Superior temporal gyrus (tissue), 1 donor: ENCODE measurements at regions not wholly inside any gene's neighbourhood (a gene's known extent, or its start where the extent isn't known, plus 50 kb on each side); places are given as distances from the start of the nearest gene placed in this dataset.
"Not testable (repeated sequence)": the region's sequence is repeated elsewhere in the genome, so short reads cannot be mapped to it uniquely, and the experiment has no call there.

ENCODE experiments used
- DNase-seq: peaks from one replicate; pipeline ENCODE4 v3.0.0-alpha.2; 2016; ENCODE audit errors: extremely low spot score

DNA sequence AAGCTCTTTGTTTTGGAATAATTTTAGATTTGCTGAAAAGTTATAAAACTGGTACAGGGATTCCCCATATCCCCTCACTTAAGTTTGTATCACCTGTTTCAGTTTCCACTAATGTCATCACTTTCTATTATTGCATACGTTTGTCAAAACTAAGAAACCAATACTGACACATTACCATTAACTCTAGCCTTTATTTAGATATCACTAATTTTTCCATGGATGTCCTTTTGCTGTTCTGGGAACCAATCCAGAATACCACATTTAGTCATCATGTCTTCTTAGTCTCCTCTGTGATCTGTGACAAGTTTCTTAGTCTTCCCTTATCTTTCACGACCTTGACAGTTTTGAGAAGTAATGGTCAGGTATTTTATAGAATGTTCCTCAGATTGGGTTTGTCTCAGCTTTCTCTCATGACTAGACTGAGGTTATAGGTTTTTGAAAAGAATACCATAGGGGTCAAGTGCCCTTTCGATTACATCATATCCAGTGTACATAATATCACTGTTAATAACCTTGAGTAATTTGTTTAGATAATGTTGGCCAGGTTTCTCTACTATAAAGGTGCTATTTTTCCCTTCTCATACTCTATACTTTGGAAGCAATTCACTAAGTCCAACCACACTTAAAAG, 51.9 kb upstream of the NMUR2 start:
- DNase-seq = no peak

DNA sequence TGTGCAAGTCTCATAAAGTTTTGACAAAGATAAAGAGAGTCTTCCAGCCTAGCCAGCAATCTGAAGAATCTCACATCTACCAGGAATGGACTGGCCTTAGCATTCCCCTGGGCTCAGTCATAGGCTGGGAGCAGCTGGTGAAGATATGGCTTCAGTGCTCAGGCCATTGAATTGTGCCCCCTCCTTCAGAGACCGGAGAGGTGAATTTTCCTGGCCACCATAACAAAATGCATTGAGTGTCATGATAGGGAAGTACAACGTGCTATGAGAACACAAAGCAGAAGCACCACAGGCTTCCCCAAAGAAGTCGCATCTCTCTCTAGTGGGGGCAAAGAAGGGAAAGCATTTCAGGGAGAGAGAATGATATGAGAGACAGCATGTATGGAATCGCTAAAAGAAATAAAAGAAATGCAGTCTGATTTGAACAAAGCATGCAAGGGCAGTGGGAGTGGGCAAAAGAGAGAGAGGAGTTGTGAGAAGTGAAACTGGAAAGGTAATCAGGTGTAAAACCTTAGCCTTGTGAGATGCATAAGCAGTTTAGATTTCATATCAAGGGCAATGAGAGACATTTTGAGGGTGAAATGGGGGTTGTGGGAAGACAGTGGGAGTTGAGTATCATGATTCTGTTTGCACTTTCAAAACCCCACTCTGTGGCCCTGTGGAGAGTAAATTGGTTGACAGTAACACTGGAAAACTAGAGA, 57.1 kb upstream of the NMUR2 start:
- DNase-seq = no peak

DNA sequence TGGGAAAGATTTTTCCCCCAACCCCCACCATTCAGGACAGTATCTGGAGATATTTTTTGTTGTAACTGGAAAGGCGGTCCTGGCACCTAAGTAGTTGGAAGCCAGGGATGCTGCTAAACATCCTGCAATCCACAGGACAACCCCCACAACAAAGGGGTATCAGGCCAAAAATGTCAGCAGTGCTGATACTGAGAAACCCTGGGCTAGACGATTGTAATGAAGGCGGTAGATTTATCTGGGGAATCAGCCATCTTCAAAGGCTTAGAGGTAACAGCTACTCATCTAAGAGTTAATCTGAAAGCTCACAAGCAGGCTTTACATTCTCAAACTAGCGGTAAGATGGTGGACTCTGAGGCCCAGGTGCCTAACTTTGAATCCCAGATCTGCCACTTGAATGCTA, 59.0 kb upstream of the NMUR2 start:
- DNase-seq = no peak

DNA sequence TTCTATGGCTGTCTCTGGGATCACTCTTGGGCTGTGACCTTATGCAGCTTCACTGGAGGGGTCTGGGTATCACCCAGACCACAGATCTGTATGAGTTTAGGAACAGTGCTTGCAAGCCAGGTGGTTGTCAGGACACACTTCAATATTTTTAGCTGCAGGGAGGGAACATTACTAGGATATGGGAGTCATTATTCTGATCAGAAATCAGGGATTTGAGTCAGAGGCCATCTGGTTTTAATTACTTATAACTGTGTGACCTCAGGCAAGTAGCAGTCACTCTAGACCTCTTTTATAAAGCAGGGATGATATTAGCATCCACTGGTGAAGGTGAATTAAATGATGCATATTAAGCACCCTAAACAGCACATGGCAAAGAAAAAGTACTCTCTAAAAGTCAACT, 60.1 kb upstream of the NMUR2 start:
- no peak for DNase-seq

DNA sequence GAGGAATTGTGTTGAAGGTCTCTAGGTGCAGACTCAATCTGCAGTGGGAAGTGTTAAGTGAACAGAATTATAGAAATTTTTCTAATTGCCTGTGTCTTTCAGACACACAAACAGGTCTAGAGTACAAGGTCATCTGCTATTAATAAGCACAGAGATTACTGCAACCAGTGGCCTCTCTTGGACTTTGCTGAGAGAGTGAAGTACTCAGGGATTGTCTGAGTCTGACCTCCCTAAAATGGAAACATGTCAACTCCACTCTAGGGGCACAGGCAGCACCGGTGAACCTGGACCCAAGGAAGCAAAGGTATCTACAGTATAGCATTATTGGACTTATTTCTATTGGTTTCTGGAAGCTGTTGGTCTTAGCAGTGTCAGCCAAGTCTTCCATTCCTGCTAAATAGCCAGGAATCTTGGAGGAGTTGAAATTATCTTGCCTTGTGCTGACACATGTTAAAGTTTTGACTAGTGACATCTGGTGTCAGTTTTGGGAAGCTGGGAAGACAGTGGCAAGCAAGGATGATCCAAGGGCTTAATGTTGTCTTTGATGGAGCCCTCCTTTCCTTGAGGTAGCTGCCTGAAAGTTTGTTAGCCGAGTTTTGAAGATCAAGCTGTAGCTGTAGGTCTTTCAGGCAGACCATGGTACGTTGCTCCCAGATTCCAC, 61.1 kb upstream of the NMUR2 start:
- no peak for DNase-seq

DNA sequence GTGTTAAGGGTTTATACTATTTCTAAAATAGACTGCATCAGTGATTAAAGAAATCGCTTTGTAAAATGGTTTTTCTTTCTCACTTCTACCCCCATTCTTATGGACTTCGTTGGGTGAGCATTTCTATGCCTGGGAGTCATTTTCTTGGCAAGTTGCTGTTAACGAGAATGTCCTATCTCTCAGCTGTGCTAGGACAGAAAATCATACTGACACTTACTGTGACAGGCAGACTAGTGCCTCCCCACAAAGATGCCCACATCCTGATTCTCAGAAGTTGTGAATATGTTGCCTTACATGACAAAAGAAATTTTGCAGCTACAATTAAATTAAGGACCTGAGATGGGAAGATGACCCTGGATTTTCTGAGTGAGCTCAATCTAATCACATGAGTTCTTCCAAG, 65.1 kb upstream of the NMUR2 start:
- no peak for DNase-seq

DNA sequence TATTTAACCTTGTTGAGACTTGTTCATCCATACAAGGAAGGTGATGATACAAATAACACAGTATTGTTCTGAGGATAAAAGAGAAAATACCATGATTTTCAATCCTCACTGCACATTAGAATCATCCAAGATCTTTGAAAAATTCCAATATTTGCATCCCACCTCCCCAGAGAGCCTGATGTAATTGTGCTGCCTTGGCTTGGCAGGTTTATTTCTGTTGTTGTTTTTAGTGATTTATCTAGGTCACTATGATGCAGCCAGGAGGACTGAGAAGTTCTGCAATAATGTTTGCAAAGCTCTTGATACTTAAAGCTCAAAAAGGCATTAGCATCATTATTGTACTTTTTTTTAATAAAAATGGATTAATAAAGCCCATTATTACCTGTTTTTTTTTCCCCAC, 67.0 kb upstream of the NMUR2 start:
- DNase-seq = no peak

DNA sequence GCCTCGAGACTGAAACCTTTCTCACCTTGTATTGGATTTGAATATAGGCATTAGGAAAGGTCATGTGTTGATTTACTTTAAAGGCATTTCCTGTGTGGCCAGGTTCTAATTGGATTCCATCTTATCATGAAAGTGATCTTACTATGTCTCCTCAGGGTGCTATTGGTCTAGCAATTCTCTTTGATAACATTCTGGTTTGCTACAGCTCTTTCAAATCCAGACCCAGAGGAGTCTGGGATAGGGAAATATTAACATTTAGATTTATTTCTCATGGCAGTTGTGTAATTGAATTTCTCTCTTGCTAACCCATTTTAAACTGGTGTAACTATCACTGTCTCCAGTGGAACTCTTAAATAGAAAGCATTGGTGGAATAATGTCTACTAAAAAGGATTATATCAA, 69.9 kb upstream of the NMUR2 start:
- DNase-seq = no peak

DNA sequence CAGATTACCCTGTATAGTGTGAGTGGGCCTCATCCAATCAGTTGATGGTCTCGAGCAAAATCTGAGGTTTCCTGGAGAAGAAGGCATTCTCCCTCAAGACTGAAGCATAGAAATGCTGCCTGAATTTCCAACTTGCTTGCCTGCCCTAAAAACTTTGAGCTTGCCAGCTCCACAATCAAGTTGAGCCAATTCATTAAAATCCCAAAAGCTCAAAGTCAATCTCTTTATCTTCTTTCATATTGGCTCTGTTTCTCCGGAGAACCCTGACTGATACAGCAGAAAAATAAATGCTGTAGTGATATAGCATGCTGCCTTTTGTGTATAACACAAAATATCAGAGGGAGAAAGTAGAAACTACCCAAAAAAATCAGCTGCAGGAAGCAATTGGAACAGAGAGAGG, 72.5 kb upstream of the NMUR2 start:
- no peak for DNase-seq

DNA sequence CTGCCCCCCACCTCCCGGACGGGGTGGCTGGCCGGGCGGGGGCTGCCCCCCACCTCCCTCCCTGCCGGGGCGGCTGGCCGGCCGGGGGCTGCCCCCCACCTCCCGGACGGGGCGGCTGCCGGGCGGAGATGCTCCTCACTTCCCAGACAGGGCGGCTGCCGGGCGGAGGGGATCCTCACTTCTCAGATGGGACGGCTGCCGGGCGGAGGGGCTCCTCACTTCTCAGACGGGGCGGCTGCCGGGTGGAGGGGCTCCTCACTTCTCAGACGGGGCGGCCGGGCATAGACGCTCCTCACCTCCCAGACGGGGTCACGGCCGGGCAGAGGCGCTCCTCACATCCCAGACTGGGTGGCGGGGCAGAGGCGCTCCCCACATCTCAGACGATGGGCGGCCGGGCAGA, 74.8 kb upstream of the NMUR2 start:
- not testable (repeated sequence) for DNase-seq

DNA sequence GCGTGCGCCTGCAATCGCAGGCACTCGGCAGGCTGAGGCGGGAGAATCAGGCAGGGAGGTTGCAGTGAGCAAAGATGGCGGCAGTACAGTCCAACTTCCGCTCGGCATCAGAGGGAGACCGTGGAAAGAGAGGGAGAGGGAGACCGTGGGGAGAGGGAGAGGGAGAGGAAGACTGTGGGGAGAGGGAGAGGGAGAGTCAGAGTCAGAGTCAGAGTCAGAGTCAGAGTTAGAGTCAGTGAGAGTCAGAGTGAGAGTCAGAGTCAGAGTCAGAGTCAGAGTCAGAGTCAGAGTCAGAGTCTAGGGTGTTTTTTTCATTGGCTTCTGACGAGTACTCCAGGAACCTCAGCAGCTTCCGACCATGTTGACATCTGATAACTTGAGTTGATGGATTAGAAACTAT, 75.6 kb upstream of the NMUR2 start:
- not testable (repeated sequence) for DNase-seq

DNA sequence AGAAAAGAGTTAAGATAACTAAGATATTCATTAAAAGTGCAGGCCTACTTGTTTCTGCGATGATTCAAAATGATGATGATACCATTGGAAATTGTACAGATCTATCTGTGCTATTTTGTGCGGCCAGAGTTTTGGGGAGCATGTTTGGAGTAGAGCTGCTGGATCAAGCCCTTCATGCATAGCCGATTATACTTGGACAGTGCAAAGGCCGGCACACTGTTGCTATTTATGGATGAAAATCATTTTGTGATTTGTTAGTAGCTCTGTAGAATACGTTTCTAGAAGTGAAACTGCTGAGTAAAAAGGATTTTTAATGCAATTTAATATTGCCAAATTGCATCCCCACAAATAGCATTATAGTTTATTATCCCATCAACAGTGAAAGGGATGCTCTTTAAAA, 82.1 kb upstream of the NMUR2 start:
- DNase-seq = no peak

DNA sequence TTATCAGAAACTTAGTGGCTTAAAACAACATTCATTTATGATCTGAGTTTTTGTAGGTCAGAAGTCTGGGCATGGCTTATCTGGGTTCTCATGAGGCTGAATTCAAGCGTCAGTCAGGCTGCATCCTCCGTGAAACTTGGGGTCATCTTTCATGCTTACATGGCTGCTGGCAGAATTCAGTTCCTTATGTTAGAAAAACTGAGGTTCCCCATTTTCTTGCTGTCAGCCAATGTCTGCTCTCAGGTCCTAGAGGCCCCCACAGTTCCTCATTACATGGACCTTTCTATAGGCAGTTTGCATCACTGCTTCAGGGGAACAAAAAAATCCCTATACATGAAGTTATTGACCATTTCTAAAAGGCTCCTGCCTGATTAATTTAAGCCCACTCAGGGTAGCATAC, 83.8 kb upstream of the NMUR2 start:
- DNase-seq = no peak

DNA sequence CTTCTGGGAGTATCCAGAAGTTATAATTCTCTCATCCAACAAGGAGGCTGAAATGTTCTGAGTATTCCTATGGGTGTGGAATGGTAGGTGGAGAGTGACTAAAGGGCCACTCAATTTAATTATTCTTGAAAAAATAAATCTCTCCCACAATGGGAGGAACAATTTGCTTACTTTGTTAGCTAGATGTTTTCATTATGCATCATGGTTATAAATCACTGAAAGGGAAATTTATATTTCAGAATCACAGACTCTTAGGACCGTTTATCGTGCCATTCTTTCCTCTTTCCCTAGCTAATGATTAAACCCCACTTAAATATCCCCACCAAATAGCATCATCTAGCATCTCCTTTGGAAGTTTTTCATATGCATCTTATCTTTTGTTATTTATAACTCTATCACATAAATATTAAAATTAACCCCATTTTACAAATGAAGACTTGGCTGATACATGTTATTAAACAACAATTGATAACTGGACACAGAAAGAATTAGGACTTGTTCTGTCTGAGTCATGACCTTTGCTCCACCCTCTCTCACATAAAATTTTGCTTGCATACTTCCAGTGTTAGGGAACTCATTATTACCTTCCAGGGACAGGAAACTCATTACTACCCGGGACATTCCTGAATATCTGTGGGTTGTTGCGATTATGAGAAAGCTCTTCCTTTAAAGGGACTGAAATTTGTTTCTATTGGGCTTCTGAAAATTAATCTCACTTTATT, 94.9 kb upstream of the NMUR2 start:
- no peak for DNase-seq

DNA sequence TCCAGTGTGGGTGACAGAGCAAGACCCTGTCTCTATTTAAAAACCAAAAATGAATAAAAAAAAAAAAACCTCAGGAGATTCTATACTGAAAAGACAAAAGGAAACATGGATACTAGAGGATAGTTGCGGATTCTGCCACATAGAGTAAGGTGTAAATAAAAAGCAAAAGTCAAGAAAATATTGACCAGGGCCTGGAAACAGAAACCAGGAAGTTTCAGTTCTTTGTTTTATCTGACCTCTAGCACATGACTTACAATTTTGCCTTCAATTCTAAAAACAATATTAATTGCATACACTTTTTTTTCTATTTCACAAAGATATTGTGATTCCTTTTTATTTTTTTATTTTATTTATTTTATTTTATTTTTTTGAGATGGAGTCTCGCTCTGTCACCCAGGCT, 96.2 kb upstream of the NMUR2 start:
- no peak for DNase-seq

DNA sequence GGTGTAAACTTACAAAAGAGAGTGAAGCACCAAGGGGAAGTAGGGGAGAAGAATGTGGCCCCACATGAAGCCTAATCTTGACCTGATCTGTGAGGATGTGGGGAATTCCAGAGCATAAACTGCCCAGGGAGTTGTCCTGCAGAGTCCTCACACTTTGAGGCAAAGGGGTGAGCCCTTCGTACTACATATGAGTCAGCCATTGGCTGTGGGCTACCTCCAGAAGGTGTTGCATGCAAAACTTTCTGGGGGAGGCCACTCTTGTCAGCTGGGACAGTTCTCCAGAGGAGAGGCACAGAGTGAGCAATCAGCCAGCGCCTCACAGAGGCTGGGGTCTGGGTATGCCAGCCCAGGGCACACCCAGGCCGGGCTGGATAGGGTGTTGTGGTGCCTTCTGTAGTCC, 98.1 kb upstream of the NMUR2 start:
- no peak for DNase-seq

DNA sequence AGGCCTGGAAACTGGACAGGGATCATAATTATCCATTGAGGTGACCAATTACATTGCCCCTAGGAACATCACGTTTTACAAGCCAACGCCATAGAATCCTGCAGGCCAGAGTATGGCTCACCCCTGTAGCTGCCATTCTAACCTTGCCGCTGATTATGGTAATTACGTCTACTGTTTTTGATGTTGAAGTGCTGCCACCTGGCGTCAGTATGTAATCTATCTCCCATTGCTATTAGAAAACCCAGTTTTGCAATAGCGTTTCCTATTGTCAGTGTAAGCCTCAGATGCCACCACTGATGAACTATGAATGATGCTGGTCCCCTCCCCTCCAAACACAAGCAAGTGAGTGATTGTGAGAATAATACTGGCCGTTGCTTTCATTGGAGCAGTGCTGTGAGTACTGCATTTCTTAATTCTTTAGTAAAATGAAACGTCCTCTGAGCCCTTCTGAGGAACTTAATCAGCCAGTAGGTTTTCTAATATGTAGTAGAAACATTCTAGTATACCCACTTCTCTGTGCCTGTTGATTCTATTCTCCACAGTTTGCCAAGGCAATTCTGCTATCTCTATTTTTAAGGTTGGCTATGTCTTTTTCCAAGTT, 100.5 kb upstream of the NMUR2 start:
- peak; percentile 96 for DNase-seq

DNA sequence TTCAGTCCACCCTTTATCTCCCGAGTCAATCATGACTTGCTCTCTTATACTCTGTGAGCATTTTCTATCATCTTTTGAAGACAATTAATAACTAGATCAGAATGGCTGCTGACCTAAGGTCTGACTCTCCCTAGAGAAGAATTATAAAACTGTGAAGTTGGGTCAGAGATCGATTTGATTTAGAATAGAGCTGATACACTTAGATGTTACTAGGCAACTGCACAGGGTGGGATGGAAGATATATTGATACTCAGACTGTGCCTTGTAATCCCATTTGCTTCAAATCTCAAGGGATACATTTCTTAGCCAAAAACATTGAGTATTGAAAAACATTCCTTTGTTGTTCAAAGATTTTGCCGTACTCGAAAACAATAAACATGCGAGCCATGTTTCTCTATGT, 106.0 kb upstream of the NMUR2 start:
- no peak for DNase-seq

DNA sequence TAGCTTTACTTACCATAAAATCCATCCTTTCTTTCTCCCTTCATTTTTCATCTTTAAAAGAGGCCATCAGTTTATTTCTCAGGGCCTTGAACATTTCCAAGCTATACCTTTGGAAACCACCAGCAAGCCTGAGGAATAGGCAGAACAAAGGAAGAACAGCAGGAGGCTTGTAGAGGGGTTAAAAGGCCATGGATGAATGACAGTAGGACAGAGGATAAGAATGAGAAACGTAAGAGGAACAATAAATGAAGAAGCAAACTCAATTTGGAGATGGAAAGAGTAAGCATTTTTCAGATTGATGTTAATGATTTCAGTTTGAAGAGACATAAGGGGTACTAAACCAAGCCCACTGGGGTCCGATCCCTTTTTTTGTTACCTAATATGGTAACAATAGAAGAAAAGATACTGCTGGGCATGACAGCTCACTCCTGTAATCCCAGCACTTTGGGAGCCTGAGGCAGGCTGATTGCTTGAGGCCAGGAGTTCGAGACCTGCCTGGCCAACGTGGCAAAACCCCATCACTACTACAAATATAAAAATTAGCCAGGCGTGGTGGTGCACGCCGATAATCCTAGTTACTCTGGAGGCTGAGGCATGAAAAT, 106.6 kb upstream of the NMUR2 start:
- DNase-seq = no peak

DNA sequence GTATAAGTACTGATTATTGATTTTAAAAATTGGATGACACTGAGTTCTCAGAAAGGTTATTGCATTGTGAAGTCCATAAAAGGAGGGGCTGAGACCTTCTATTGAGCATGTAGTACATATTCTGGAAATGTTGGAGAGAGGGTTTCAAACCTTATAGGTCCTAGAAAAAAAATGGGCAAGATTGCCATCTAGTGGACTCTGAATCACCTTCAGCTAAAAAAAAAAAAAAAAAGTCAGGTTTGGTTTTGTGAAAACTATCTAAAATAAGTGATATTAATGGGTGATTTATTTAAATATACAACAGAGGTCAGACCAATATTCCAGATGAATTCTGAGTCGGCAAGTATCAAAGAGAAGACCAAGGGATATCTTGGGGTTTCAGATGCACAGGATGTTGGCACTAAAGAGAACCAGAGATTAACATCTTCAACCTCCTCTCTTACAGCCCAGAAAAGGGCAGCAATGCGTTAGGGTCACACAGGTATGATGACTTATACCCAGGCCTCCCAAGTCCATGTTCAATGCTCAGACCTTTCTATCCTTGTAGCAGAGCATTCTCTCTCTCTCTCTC, 109.8 kb upstream of the NMUR2 start:
- DNase-seq = peak; percentile 88

DNA sequence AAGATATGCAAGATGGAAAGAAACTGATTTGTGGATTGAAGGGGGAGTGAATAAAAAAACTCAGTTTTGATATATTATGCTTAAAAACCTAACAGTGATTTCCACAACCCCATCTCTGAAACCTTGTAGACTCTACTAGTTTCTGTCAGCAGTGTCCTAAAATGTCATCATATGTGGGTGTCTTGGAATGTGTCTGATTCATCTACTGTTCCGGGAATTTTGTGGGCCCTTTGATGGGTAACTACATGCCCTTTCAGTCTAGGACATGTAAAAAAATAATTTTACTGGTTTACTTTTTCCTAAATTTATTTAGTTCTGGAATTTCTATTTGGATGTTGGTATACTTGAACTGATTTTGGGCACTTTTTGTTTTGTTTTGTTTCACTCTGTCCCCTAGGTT, 118.9 kb upstream of the NMUR2 start:
- DNase-seq = no peak
